Activated gamma-delta T cell (primary cell): ENCODE measurements at regions not wholly inside any gene's neighbourhood (a gene's known extent, or its start where the extent isn't known, plus 50 kb on each side); places are given as distances from the start of the nearest gene placed in this dataset.

Source experiments
- DNase-seq: peaks from one replicate; lab custom pipeline; 2025; lab: John Stamatoyannopoulos, UW

DNA sequence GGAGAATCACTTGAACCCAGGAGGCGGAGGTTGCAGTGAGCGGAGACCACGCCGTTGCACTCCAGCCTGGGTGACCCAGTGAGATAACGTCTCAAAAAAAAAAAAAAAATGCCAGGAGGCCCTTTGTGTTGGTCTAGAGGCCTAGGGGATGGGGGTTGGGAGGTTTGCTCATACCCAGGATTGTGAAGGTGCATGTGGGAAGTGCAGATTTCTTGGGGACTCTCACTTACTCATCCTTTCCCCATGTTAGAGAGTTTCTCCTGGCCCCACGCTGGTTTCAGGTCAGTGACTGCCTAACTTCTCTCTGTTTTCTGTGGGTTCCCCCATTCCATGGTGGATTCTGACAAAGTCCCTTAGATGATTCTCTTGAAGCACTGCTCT is 471.5 kb upstream of the CNTNAP2 start:
- DNase-seq: no peak

DNA sequence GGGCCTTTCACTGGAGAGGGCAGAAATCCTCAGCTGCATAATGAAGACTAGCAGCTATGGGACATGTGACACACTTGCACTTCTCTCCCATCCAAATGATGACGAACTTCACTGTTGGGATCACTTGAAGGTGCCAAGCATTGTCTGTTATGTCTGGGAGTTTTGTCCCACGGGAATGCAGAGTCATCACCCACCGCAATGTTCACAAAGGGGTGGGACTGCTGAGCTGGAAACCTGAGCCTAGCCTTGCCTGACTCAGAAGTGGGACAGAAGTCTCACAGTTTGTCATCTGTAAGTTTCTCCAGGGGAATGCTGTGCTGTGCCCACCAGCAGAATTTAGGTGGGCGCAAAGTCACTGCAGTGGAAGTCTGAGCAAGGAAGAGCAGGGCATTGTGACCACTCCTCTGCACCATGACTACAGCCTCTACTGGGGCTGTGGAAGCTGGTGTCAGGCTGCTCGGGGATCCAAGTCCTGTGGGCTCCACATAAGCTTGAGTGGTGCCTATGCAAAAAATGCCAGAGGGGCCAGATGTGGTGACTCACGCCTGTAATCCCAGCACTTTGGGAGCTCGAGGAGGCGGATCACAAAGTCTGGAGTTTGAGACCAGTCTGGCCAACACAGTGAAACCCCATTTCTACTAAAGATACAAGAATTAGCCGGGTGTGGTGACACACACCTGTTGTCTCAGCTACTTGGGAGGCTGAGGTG is 472.0 kb upstream of the CNTNAP2 start:
- DNase-seq: no peak

DNA sequence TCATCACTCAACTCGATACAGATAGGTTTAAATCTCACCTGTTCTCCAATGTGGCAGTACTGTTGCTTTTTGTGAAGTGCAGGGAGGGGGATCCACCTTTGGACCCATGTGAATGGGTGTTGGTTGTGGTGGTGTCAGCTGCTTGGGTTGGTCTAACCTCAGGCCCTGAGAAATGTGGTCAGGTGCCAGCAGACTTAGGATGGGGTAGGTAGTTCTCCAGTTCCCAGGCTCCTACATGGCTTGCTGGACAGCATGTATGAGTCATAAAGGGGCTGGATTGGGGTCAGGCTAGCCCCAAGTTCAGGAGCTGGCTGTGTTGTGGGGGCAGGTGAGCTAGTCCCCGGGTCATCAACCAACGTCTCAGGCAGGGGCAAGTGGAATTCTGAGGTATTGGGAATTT is 472.6 kb upstream of the CNTNAP2 start:
- no peak for DNase-seq

DNA sequence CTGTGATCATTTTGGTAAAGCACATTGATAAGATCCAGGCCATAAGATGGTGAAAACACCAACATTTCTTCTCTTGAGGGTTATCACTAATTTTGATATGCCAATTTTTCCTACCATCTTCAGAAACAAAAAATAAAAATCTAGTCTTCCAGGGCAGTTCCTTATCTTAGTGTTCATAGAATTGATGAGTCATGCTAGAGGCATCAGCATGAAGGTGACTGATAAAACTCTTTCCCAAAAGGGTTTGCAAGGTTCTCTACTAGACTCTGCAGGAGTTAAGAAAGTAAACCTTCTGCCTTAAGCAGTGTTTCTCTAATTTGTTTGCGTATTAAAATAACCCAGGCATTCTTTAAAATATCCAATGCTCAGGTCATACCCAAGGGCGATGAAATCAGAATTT is 483.1 kb upstream of the CNTNAP2 start:
- no peak for DNase-seq

DNA sequence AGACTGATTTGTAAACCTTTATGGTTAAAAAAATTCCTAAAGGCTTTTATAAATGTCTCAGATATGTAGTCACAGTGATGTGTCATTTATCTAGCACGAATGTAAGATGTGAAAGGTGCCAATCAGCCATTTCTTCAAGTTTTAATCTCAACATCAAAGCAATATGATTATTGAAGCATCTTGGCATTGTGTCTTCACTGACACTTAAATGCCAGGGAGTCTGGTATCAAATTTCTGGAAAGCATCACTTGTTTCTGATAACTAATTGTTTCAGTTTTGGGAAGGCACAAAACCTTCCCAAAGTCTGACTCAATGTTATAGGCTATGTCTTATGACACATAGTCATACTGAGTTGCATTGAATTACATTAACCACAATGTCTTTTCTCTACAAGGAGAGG is 492.0 kb upstream of the CNTNAP2 start:
- no peak for DNase-seq

DNA sequence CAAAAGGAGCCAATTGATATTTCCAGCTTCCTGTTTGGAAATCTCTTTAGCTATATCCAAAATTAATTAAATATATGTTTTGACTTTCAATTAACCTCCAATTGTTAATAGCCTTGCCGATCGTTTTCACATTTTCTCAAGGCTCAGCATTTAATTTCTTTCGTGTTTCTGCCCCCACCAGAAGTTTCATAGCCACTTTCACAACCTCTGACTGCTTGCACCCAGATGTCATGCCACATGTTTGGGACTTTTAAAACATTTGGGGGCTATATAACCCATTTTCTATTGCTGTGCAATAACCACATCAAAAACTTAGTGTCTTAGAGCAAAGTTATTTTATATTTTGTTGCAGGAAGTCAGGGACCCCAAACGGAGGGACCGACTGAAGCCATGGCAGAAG is 510.6 kb upstream of the CNTNAP2 start:
- DNase-seq: no peak

DNA sequence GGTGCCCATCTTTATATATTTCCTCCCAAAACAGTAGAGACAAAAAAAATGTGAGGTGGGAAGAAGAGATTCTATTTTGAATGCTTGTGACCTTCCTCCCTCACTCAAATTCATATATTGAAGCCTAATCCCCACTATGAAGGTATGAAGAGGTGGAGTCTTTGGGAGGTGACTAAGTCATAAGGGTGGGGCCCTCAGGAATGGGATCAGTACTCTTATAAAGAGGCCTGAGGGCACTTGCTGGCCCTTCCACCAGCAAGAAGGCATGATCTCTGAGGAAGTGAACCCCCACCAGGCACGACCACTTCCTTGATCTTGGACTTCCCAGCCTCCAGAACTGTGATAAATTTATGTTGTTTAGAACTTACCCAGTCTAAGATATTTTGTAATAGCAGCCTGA is 517.2 kb upstream of the CNTNAP2 start:
- no peak for DNase-seq

DNA sequence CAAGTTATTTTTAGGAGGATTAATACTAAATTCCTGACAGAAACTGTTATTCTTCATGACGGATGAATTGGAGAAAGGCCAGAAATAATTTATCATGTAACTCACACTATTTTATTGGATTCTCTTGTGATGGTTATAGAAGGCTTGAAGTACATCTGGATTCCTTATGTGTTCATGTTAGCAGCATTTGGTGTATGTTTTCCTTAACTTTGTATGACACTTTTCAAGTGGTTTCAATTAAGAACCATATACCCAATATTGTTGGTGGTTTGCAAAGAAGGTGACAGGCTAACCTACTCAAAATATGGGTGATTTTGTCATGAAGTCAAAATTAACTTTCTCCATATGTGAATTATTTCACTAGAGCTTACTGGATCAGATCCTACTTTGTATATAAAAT is 532.2 kb upstream of the CNTNAP2 start:
- no peak for DNase-seq

DNA sequence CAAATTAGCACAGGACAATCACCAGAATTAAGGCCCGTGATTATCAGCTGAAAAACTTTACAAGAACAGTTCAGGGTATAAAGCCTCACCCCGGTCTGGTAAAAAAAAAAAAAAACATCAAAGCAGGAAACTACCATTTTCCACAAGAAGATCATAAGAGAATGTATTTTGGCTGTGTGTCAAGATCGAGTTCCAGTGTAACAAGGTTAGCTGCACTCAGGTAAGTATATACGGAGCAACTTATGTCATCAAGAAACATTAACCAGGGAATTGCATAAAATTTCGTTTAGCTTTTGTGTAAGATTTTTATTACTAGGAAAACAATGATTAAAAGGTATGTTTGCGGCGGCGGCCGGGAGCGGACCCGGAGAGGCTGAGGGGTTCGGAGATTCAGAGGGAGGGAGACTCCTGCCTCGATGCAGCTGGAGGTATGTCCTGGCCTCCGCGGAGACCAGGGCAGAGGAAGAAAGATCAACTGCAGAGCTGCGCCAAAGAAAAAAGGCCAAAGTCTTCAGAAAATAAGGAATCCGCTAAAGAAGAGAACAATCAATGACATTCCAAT is 533.8 kb upstream of the CNTNAP2 start:
- no peak for DNase-seq

DNA sequence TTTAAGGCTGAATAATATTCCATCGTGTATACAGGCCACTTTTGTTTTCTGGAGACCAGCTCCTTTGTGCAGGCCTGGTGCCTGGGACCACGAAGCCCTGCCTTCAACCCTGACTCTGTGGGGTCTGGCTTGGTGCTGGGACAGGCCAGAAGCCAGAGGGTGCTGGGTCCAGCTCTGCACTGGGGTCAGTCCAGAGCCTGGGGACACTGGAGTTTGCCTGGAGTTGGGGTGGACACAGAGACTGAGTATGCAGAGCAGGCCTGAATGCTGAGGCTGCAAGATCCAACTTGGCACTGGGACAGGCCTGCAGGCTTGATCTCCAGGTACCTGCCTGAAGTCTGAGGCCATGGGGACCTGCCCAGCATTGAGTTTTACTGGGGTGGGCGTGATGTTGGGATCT is 558.8 kb upstream of the CNTNAP2 start:
- no peak for DNase-seq

DNA sequence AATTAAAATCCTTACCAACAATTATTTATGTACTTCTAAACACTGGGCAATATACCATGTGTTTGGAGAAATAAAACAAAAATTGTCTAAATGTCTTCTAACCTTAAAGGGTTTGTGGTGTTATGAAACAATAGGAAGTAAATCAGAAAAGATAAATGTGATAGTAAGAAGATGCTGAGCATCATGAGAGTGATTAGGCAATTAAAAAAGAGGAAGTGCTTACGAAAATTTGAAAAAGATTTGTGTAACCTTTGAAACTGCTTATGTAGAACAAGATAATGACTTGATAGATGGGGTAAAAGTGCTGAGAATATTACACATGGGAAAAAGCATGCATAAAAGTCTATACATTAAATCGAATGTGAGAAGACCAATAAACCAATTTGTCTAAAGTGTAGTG is 573.4 kb upstream of the CNTNAP2 start:
- no peak for DNase-seq

DNA sequence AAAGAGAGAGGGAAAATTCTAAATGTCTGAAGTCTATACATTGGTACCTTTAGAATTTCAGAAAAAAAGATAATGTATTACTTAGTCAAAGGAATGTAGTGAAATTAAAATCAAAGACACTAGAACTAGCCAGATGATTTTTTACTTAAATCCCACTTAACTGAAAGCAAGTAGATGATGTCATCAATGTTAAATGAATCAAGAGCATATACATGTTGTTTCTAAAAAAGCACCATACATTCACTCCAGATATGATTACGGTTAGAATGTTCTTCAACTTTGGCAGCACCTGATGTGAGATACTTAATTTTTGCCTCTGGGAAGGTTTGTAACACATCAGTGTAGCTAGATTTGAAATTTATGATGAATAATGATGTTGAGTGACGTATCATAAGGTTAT is 576.7 kb upstream of the CNTNAP2 start:
- no peak for DNase-seq

DNA sequence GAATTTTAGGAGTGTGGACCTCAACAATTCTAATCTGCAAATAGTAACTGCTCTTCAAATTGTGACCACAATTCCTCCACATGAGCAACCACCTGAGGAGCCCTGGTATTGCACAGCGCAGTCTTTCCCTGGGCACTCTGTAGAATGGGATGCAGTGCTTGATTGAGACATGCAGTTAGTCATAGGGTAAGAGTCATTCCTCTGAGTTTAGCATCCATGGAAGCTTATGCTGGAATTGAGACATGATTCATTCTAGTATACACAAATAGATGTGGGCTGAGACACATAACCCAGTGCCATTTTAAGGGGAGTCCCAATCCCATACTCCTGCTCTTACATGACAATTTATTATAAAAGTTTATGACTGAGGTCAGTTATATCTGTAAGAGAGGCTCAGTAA is 582.3 kb upstream of the CNTNAP2 start:
- no peak for DNase-seq

DNA sequence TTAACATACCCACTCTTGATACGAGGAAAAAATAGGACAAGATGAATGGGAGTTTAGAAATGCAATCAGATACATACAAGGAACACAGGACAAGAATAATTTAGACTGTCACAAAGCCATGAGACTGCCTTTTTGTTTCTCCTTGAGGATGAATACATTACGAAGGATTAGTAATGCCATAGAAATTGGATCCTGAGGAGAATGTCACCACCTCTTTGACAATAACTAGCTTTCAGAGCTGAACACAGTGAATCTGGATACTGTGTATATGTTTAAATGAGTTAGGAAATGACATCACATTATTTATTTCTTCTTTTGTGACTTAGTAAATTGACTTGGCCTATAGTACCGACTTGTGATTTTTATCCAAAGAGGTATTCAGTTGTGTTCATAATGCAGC is 596.3 kb upstream of the CNTNAP2 start:
- DNase-seq: no peak

DNA sequence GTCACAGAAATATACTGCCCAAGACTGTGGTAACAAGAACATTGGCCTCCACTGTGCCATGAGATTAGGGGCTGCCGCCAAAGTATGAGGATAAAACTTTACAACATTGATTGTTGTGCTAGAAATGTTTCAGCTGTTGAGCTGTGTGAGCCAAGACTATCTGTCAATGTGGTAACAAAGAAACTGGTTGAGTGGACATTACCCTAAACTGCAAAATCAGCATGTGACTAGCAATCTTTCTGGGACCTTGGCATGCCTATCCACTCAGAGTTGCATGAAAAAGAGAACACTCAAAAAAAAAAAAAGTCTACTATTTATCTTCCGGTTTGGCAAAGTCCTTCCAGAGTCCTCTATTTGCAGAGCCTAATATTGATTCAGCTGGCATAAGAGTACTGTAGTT is 605.6 kb upstream of the CNTNAP2 start:
- DNase-seq: no peak

DNA sequence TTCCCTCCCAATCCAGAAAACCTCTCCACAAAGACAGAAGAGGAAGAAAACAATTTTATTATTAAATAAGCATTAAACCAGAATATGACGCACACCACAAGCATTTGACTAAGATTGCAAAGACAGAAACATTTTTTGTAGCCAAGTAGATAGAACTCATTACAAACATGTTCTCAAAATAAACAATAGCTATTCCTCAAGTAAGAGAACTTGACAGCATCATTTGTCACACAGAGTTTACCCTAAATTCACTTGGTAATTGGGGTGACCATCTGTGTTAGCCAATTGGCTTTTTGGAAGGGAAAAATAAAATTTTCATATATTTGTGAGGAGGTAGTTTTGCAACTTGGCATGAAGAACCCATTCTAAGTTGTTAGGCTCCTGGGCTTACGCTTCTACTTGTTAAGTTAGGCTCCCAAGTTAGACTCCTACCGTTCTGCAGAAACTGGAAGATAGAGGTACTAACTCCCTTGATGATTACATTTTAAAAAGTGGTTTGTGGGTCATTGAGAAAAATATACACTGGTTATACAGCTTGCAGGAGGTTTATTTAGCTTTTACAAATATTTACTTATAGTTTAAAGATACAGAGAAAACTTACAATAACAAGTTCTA is 618.6 kb upstream of the CNTNAP2 start:
- no peak for DNase-seq

DNA sequence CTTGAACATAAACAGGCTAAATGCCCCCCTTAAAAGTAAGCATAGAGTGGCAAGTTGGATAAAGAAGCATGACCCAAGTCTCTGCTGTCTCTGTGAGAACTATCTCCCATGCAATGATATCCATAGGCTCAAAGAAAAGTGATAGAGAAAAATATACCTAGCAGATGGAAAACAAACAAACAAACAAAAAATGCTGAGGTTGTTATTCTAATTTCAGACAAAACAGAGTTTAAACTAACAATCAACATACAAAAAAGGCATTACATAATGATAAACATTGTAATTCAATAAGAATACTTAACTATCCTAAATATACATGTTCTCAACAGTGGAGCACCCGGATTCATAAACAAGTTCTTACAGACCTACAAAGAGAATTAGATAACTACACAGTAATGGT is 626.2 kb upstream of the CNTNAP2 start:
- no peak for DNase-seq

DNA sequence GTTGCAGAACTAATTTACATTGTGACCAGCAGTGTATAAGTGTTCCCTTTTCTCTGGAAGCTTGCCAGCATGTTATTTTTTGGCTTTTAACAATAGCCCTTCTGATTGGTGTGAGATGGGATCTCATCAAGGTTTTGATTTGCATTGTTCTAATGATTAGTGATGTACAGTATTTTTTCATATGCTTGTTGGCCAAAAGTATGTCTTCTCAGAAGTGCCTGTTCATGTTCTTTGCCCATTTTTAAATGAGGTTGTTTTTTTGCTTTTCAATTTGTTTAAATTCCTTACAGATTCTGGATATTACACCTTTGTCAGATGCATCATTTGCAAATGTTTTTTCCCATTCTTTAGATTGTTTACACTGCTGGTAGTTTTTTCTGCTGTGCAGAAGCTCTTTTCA is 627.0 kb upstream of the CNTNAP2 start:
- DNase-seq: no peak

DNA sequence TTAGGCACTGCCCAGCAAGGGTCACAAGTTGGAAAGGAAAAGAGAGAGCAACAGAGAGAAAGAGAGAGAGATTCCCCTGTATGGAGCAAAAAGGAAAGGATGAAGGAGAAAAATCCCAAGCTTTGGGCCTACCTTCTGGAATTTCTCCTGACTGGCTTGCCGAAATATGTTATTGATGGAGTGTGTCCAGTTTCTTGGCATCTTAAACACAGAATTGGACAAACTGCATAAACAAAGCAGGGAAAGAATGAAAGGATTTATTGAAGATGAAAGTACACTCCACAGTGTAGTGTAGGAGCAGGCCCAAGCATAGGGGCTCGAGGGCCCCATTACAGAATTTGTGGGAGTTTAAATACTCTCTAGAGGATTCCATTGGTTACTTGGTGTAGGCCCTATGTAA is 627.8 kb upstream of the CNTNAP2 start:
- no peak for DNase-seq

DNA sequence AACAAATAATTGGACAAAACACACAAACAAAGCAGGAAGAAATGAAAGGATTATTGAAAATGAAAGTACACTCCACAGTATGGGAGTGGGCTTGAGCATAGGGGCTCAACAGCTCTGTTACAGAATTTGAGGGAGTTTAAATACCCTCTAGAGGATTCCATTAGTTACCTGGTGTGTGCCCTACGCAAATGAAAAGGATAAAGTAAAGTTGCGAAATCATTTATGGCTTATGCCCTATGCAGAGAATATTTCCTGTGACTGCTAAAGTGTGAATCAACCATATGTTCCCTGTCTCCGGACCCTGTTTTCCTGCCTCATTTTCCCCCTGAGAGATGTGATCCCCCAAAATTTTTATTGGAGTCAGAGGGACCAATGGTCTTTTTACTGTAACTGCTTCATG is 634.6 kb upstream of the CNTNAP2 start:
- no peak for DNase-seq

DNA sequence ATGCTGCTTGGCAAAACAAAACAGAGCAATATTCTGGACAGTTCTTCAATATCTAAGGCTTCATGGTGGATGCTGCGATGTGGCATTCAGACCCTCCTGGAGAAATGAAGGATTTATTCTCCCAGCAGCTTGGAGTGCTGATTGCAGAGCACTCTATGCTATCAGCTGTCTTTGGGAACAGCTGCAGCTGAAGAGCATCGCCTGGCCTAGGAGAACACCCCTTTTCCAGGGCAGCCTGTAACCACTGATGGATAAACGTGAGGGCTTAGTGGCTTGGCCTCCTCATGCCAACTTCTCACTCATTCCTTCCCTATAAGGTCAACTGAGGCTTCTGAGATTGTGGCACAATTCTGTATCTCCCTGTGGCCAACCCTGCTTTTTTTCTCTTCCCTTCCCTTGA is 638.1 kb upstream of the CNTNAP2 start:
- no peak for DNase-seq

DNA sequence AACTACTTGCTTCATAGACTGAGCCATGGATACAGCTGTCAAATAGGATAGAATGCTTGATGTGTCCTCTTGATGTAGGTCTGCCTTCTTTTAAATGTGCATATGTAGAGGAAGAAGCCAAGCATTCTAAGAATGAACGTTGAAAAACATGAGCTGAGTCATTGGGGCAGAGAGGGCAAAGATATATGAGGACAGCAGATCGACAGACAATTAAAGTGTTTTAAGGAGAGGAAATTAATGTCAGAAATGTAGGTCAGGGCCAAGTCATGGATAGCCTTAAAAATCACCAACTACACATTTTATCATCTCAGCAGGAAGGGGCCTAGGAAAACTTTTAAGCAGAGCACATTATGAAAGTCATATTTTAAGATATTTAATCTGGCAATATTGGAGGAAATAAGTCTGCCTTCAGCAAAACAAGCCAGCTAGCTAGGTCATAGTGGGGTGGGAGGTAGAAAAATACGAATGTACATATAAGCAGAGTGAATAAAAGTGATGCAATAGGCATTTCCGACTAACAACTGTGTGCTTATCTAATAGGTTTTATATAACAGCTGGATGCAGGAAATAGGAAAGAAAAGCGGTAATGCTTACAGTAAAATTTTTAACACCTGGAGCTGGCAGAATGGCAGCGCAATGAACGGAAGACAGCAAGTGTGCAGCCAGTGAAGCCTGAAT is 638.3 kb upstream of the TPK1 start:
- no peak for DNase-seq

DNA sequence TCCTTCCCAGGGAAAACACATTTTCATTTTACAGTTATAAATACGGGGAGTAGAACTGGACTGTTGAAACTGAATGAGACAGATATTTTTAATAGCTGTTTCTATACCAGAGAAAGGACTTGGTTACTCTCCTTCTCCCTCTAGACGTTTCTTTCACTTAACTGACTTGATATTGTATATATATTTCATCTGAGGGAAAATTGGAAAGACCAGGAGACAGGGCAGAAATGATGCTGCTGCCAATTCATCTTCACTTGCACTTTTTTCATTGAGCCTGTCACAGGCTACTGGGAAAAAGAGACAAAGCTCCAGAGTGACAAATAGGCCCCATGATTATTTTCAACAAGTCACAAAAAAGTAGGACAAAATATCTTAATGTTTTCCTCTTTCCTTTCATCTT is 636.0 kb upstream of the TPK1 start:
- DNase-seq: no peak
